ENCODE measurements at regions not wholly inside any gene's neighbourhood (a gene's known extent, or its start where the extent isn't known, plus 50 kb on each side); places are given as distances from the start of the nearest gene placed in this dataset.
"Not testable (repeated sequence)": the region's sequence is repeated elsewhere in the genome, so short reads cannot be mapped to it uniquely, and the experiment has no call there.

DNA sequence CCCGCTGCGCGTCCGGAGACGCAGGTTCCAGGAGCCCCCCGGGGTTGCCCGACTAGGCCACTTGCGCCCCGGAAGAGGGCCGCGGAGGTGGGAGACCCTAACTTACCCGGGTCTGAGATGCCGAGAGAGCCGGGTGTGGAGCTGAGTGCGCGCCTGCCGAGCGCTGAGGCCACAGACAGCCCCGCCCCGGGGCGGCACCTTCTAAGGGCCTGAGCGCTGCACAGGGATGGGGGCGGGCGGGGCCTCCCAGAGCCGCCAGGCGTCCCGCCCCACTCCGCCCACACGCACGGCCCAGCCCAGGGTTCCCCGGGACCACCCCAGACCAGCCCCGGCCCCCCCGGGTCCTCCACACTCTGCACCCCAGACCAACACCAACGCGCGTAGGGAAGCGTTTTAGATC, 2692.0 kb upstream of the TPTE start:
- not testable (repeated sequence) for TF ChIP-seq CTCF, POLR2A (IDR thresholded peaks at IDR 0.05)
